NOMO-1 (cell line): ENCODE measurements at regions not wholly inside any gene's neighbourhood (a gene's known extent, or its start where the extent isn't known, plus 50 kb on each side); places are given as distances from the start of the nearest gene placed in this dataset.
"Not testable (repeated sequence)": the region's sequence is repeated elsewhere in the genome, so short reads cannot be mapped to it uniquely, and the experiment has no call there.

Source experiments
- DNase-seq, 2 experiments: peaks; one replicate each; lab custom pipeline; 2025; ENCODE audit not compliant: unreplicated experiment in 2 of 2; lab: John Stamatoyannopoulos, UW

DNA sequence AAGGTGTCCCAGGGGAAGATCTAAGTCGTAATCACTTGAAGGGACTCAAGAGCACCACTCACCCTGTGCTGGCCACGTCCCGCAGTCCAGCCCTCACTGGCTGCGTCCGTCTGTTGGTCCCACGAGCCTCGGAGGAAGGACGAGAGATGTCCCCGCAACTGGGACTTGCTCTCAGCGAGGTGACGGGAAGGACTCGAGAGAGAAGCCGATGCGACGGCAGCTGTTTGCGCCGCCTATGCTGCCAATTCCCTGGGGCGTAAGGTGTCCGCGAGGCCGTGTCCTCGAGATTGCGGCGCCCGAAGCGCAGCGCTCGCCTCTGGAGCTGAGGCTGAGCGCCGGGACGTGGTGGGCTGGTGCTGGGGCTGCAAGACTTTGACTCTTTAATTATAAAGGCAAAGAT lies 100.6 kb upstream of the SEMA3E start:
- DNase-seq = no peak

DNA sequence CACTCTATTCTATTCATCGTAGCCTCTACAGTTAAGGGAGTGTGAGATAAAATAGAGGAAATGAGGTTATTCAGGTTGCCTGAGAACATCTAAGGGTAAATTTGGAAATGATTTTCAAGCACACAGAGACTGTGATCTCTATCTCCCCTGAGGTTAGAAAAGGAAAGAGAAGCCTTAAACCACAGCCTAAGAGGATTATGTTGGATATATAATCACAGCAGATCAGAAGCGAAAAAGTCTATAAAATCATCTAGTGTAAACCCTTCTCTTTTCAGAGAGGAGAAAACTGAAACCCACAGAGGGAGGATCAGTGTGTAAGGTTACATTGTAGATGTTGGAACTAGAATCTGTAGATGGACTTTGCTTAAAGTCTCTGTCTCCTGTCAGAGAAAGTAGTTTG lies 90.6 kb upstream of the SEMA3E start:
- DNase-seq = no peak

DNA sequence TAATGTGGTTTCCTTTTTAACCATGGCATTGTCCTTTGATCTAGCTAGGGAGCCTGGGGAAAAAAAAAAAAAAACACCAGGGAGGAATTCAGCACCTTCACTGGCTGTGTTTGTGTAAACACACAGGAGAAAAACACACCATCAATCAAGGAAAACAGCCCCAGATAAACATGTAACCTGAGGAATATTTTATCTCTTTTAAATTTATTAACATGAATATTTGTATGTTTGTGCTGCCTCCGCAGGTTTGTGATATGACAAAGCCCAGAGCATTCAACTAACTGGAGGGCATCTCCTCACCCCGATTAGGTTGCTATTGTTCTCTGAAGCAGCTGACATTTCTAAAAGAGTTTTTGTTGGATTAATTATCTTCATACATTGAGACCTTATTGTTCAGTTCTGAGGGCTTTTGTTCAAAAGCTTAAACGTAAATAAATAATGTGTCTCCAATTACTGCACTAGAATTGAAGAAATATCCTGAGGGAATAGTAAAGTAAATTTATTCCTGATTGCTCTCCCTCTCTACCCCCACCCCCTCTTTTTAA lies 89.4 kb upstream of the SEMA3E start:
- DNase-seq = no peak

DNA sequence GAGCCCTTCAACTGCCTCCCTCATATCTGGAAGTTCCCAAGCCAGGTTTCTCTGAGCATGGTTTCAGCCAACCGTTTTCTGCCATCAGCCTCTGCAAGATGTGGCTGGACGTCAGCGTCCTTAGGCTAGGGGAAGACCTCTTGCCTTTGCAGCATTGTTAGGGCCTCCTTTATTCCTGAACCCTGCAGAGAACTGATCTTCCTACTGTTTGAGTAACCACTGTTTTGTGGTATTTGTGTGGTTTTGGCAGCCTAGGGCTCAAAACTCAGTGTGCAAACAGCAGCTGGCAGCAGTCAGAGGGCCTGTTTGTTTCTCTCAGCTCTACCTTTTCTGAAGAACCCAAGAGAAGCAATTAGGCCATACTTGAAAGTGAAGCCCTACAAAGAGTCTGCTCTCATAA lies 83.4 kb upstream of the SEMA3E start:
- no peak for DNase-seq

DNA sequence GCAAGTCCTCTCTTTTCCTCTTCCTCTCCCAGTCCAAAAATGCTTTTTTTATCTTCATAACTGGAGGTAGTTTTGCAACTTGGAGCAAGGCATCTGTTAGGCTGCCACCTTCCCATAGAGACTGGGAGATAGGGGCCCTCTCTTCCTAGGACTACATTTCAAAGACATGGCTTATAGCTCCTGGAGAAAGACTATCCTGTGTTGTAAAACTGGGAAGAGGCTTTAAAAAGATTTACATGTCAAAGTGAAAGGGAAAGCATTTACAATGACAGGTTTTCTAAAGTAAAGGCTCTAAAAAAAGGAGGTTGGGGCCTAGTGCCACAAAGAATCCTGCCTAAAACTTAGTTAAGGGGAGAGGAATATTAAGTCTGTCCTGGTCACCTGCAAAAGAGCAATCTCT lies 82.2 kb upstream of the SEMA3E start:
- no peak for DNase-seq

DNA sequence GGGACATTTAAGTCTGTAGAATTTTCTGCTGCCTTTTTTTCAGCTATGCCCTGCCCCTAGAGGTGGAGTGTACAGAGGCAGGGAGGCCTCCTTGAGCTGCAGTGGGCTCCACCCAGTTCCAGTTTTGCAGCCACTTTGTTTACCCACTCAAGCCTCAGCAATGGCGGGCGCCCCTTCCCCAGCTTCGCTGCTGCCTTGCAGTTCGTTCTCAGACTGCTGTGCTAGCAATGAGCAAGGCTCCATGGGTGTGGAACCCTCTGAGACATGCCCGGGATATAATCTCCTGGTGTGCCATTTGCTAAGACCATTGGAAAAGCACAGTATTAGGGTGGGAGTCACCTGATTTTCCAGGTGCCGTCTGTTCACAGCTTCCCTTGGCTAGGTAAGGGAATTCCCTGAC lies 68.0 kb upstream of the SEMA3E start:
- DNase-seq = not testable (repeated sequence)

DNA sequence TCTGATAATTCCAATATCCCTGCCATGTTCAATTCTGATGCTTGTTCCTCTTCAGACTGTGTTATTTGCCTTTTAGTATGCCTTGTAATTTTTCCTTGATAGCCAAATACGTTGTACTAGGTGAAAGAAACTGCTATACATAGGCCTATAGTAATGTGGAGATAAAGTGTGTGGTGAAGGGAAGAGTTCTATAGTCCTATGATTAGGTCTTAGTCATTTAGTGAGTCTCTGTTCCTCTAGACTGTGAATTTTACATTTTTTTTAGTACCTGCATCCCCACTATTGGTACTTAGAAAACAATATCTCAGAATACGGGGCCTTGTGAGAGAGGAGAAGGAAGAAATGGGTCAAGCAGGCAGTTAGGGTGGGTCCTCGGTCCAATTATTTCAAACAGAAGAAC lies 59.6 kb upstream of the SEMA3E start:
- DNase-seq = no peak

DNA sequence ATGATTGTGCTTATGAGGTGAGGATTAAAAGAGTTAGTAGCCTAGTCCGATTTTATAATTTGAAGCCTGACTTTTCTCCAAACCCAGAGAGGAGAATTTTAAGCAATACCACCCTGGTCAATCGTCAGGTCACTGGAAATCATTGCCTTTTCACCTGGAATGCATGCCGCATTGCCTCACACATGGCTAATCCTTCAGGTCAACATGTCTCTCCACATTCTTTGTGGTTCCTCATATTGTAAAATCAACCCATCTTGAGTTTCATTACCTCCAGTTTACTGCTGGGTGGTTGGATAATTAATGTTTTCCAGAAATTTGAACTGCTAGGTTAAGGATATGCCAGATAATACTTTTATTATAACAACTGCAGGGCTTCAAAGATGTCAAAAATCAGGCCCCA lies 55.6 kb upstream of the SEMA3E start:
- DNase-seq = no peak

DNA sequence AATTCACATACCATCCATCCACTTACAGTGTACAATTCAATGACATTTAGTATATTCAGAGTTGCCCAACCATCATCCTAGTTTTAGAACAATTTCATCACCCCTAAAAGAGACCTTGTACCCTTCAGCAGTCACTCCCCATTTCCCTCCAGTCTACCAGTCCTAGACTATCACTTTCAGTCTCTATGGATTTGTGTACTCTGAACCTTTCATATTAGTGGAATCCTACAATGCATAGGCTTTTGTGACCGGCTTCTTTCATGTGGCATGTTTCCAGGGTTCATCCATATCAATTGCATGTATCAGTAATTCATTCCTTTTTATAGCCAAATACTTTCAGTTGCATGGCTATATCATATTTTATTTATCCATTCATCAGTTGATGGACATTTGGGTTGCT lies 53.5 kb upstream of the SEMA3E start:
- DNase-seq = no peak

DNA sequence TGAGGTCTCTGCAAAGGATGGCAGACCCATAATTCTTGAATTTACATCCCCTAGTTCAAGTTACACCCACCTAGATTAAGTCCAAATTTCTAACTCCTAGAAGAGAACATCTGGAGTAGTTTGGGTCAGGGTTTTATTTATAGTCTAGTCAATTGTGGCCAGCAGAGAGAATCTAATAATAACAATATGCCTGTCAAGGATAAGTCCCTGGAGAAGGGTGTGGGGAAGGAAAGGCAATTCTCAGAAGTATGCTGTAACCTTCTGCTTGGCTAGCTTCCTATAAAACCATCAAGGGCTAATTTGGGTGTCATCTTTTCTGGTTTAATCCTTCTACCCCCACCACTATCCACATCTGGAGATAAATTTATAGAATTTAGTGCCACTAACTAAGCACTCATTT lies 52.8 kb upstream of the SEMA3E start:
- DNase-seq = no peak
